ENCODE measurements at regions not wholly inside any gene's neighbourhood (a gene's known extent, or its start where the extent isn't known, plus 50 kb on each side); places are given as distances from the start of the nearest gene placed in this dataset.

- TF ChIP-seq, protein P1, sequence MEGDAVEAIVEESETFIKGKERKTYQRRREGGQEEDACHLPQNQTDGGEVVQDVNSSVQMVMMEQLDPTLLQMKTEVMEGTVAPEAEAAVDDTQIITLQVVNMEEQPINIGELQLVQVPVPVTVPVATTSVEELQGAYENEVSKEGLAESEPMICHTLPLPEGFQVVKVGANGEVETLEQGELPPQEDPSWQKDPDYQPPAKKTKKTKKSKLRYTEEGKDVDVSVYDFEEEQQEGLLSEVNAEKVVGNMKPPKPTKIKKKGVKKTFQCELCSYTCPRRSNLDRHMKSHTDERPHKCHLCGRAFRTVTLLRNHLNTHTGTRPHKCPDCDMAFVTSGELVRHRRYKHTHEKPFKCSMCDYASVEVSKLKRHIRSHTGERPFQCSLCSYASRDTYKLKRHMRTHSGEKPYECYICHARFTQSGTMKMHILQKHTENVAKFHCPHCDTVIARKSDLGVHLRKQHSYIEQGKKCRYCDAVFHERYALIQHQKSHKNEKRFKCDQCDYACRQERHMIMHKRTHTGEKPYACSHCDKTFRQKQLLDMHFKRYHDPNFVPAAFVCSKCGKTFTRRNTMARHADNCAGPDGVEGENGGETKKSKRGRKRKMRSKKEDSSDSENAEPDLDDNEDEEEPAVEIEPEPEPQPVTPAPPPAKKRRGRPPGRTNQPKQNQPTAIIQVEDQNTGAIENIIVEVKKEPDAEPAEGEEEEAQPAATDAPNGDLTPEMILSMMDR (IDR thresholded peaks at IDR 0.05): no peak
- TF ChIP-seq POLR2A (IDR thresholded peaks at IDR 0.05): no peak
Observed at GRCh38 chr10:44806950-44807349, 104.2 kb upstream of the TMEM72 start.
